ENCODE measurements at regions not wholly inside any gene's neighbourhood (a gene's known extent, or its start where the extent isn't known, plus 50 kb on each side); places are given as distances from the start of the nearest gene placed in this dataset.

- Histone ChIP-seq H3K4me1 (ENCODE audit: control insufficient read depth, extremely low read depth, insufficient read depth, low read length) (no peaks in the 10 kb centered on the region), H3K36me3 (ENCODE audit: control insufficient read depth, insufficient read depth, low read length) (no peaks in the 10 kb centered on the region), H3K27me3 (ENCODE audit: control insufficient read depth, insufficient read depth, low read length) (no peaks in the 10 kb centered on the region), H3K27ac (ENCODE audit: insufficient read depth, low read length) (no peak overlapping the region), H3K79me2 (ENCODE audit: control insufficient read depth, insufficient read depth, low read length) (no peaks in the 10 kb centered on the region), H4K20me1 (ENCODE audit: control insufficient read depth, extremely low read depth, insufficient read depth, low read length) (no peaks in the 10 kb centered on the region), H2AFZ (ENCODE audit: low read length) (no peak overlapping the region), H3K4me2 (ENCODE audit: extremely low read depth, insufficient read depth, low read length) (no peak overlapping the region), H3K9me3 (ENCODE audit: control insufficient read depth, insufficient read depth, low read depth, low read length) (no peaks in the 10 kb centered on the region), H3K4me3 (replicated peaks in 1 of 4; ENCODE audit: control extremely low read depth in 1 of 4, insufficient read depth in 1 of 4, low read depth in 3 of 4, low read length in 4 of 4) (no peak overlapping the region), H3K9ac (ENCODE audit: insufficient read depth, low read length) (no peak overlapping the region)
- no peak for DNase-seq (ENCODE audit: low read depth in 2 of 2)
- TF ChIP-seq EZH2 (IDR thresholded peaks at IDR 0.05; ENCODE audit: low read length, missing control alignments) (no peak), CTCF (conservative IDR thresholded peaks at IDR 0.05 in 1 of 2, IDR thresholded peaks at IDR 0.05 in 1 of 2; ENCODE audit: low read depth in 1 of 2, low read length in 2 of 2) (no peak)
These were observed 201.9 kb upstream of the PRICKLE1 start for GRCh38 chr12:42791399-42791798.

GRCh38 chr12:42790761-42791151 is 201.2 kb upstream of the PRICKLE1 start:
- H3K9me3 ChIP-seq (ENCODE audit: control insufficient read depth, insufficient read depth, low read depth, low read length), result no peaks in the 10 kb centered on the region
- H3K27me3 ChIP-seq (ENCODE audit: control insufficient read depth, insufficient read depth, low read length), result no peaks in the 10 kb centered on the region
- H2AFZ ChIP-seq (ENCODE audit: low read length), result no peak overlapping the region
- no peaks in the 10 kb centered on the region for H3K79me2 ChIP-seq (ENCODE audit: control insufficient read depth, insufficient read depth, low read length)
- H3K9ac ChIP-seq (ENCODE audit: insufficient read depth, low read length), result no peak overlapping the region
- TF ChIP-seq CTCF (conservative IDR thresholded peaks at IDR 0.05 in 1 of 2, IDR thresholded peaks at IDR 0.05 in 1 of 2; ENCODE audit: low read depth in 1 of 2, low read length in 2 of 2) (no peak), EZH2 (IDR thresholded peaks at IDR 0.05; ENCODE audit: low read length, missing control alignments) (no peak)
- H3K36me3 ChIP-seq (ENCODE audit: control insufficient read depth, insufficient read depth, low read length), result no peaks in the 10 kb centered on the region
- no peaks in the 10 kb centered on the region for H3K4me1 ChIP-seq (ENCODE audit: control insufficient read depth, extremely low read depth, insufficient read depth, low read length)
- no peak overlapping the region for H3K4me3 ChIP-seq (replicated peaks in 1 of 4; ENCODE audit: control extremely low read depth in 1 of 4, insufficient read depth in 1 of 4, low read depth in 3 of 4, low read length in 4 of 4)
- H4K20me1 ChIP-seq (ENCODE audit: control insufficient read depth, extremely low read depth, insufficient read depth, low read length), result no peaks in the 10 kb centered on the region
- H3K27ac ChIP-seq (ENCODE audit: insufficient read depth, low read length), result no peak overlapping the region
- peak; percentile 73 to 99 for DNase-seq (ENCODE audit: low read depth in 2 of 2)
- H3K4me2 ChIP-seq (ENCODE audit: extremely low read depth, insufficient read depth, low read length), result no peak overlapping the region

- no peak overlapping the region for H3K4me3 ChIP-seq (replicated peaks in 1 of 4; ENCODE audit: control extremely low read depth in 1 of 4, insufficient read depth in 1 of 4, low read depth in 3 of 4, low read length in 4 of 4)
- no peak overlapping the region for H2AFZ ChIP-seq (ENCODE audit: low read length)
- DNase-seq (ENCODE audit: low read depth in 2 of 2), result peak; percentile 23 to 32
- H3K27ac ChIP-seq (ENCODE audit: insufficient read depth, low read length), result no peak overlapping the region
- no peaks in the 10 kb centered on the region for H3K79me2 ChIP-seq (ENCODE audit: control insufficient read depth, insufficient read depth, low read length)
- no peaks in the 10 kb centered on the region for H4K20me1 ChIP-seq (ENCODE audit: control insufficient read depth, extremely low read depth, insufficient read depth, low read length)
- H3K36me3 ChIP-seq (ENCODE audit: control insufficient read depth, insufficient read depth, low read length), result no peaks in the 10 kb centered on the region
- TF ChIP-seq EZH2 (IDR thresholded peaks at IDR 0.05; ENCODE audit: low read length, missing control alignments) (no peak), CTCF (conservative IDR thresholded peaks at IDR 0.05 in 1 of 2, IDR thresholded peaks at IDR 0.05 in 1 of 2; ENCODE audit: low read depth in 1 of 2, low read length in 2 of 2) (no peak)
- H3K9ac ChIP-seq (ENCODE audit: insufficient read depth, low read length), result no peak overlapping the region
- no peak overlapping the region for H3K4me2 ChIP-seq (ENCODE audit: extremely low read depth, insufficient read depth, low read length)
- no peaks in the 10 kb centered on the region for H3K4me1 ChIP-seq (ENCODE audit: control insufficient read depth, extremely low read depth, insufficient read depth, low read length)
- no peaks in the 10 kb centered on the region for H3K9me3 ChIP-seq (ENCODE audit: control insufficient read depth, insufficient read depth, low read depth, low read length)
- H3K27me3 ChIP-seq (ENCODE audit: control insufficient read depth, insufficient read depth, low read length), result no peaks in the 10 kb centered on the region
These were observed 200.5 kb upstream of the PRICKLE1 start for GRCh38 chr12:42789808-42790760.

Measured in fibroblast of lung (primary cell).